Stomach smooth muscle (tissue), 2 donors: ENCODE measurements at regions not wholly inside any gene's neighbourhood (a gene's known extent, or its start where the extent isn't known, plus 50 kb on each side); places are given as distances from the start of the nearest gene placed in this dataset.

Experiments used
- H3K27ac ChIP-seq: one replicate; pipeline ENCODE4 v1.7.0; 2013; ENCODE audit warnings: mild to moderate bottlenecking, low read length, inconsistent platforms
- H3K27me3 ChIP-seq, 2 donors: one replicate each; pipeline ENCODE4 v1.7.0; 2013; ENCODE audit warnings: low read length in 2 of 2; ENCODE audit not compliant: insufficient read depth in 2 of 2, control insufficient read depth in 1 of 2
- H3K36me3 ChIP-seq, 2 donors: one replicate each; pipeline ENCODE4 v1.7.0; 2013; ENCODE audit warnings: low read length in 2 of 2; ENCODE audit not compliant: control insufficient read depth in 2 of 2, insufficient read depth in 2 of 2
- H3K4me1 ChIP-seq: one replicate; pipeline ENCODE4 v1.7.0; 2013; ENCODE audit warnings: low read length; ENCODE audit not compliant: control insufficient read depth, insufficient read depth
- H3K4me3 ChIP-seq, 2 donors: one replicate each; pipeline ENCODE4 v1.7.0; 2013; ENCODE audit warnings: low read length in 2 of 2
- H3K9ac ChIP-seq, 2 donors: one replicate each; pipeline ENCODE4 v1.7.0; 2013; ENCODE audit warnings: low read length in 2 of 2, mild to moderate bottlenecking in 1 of 2
- H3K9me3 ChIP-seq, 2 donors: one replicate each; pipeline ENCODE4 v1.7.0; 2013; ENCODE audit warnings: low read length in 2 of 2; ENCODE audit not compliant: control insufficient read depth in 2 of 2
- donor health status: healthy.
- donor health status: Pancreatic carcinoma.

DNA sequence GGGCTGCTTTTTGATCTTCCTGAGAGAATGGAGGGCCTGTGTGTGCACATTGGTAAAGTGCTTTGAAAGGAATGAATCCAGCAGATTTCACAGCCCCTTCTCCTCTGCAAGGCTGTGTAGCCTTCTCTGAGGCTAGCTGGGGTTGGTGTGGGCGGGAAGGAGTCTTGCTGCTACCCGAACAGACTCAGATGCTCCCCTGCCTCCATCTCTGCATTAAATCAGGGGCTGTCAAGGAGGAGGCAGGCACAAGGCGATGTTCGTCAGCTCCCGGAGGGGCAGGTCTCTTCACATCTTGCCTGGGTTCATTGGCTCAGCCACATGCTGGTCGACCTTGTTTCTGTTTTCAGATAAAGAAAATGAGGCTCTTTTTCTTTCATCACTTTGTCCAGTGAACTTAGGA lies 291.5 kb upstream of the SULF2 start:
- no peaks in the 10 kb centered on the region for H3K36me3 ChIP-seq
- H3K9me3 ChIP-seq = no peaks in the 10 kb centered on the region
- H3K4me1 ChIP-seq = no peaks in the 10 kb centered on the region
- peaks cover 0 to 4% of the 10 kb centered on the region in 2 donors for H3K27me3 ChIP-seq
- no peak overlapping the region for H3K27ac ChIP-seq
- H3K4me3 ChIP-seq = no peak overlapping the region
- H3K9ac ChIP-seq = no peak overlapping the region

DNA sequence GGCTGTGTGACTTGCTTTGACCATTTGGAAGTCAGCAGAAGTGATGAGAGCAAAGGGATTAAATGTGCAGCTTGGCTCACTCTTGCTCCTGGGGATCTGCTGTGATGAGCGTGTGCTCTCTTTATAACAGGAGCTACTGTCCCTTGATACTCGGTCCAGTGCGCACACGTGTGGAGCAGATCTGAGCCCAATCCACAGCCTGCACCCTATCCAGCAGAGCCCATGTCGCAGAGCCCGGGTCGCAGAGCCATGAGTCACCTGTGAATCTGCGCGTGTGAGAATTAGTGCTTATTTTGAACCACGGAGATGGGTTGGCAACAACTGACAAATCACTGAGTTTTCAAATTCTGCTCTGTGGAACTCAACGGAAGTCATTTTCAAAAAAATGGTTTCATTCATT lies 291.0 kb upstream of the SULF2 start:
- no peak overlapping the region for H3K4me3 ChIP-seq
- H3K9ac ChIP-seq = no peak overlapping the region
- H3K27me3 ChIP-seq = peaks cover 0 to 4% of the 10 kb centered on the region in 2 donors
- no peaks in the 10 kb centered on the region for H3K36me3 ChIP-seq
- no peaks in the 10 kb centered on the region for H3K9me3 ChIP-seq
- H3K27ac ChIP-seq = no peak overlapping the region
- H3K4me1 ChIP-seq = no peaks in the 10 kb centered on the region

DNA sequence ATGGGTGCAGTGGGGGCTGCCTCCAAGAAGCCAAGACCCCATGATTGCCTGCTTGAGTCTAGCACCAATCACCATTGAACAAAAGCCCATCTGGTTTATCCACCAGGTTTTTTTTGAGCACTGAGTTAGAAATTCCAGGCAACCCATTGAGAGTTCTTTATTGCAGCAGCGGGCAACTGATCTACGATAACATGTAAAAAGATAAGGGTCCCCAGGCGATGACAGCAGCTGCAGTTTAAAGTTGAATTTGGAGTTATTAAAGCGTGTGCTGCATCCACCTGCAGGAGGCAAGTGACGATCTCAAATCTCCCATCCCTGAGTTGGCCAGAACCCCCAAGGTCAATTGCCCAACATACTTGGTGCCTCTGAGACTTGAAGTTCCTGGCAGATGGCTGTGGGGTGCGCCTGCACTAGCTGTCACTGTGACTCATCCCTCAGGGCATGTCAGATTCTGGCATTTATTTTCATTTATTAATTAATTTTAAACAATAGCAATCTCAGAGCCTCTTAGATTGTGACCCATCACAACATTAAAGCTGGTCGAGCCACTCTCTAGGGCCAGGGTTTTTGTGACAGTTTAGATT lies 290.4 kb upstream of the SULF2 start:
- H3K27me3 ChIP-seq = peaks cover 0 to 4% of the 10 kb centered on the region in 2 donors
- no peaks in the 10 kb centered on the region for H3K36me3 ChIP-seq
- H3K4me1 ChIP-seq = no peaks in the 10 kb centered on the region
- no peak overlapping the region for H3K27ac ChIP-seq
- no peak overlapping the region for H3K9ac ChIP-seq
- no peaks in the 10 kb centered on the region for H3K9me3 ChIP-seq
- H3K4me3 ChIP-seq = no peak overlapping the region

DNA sequence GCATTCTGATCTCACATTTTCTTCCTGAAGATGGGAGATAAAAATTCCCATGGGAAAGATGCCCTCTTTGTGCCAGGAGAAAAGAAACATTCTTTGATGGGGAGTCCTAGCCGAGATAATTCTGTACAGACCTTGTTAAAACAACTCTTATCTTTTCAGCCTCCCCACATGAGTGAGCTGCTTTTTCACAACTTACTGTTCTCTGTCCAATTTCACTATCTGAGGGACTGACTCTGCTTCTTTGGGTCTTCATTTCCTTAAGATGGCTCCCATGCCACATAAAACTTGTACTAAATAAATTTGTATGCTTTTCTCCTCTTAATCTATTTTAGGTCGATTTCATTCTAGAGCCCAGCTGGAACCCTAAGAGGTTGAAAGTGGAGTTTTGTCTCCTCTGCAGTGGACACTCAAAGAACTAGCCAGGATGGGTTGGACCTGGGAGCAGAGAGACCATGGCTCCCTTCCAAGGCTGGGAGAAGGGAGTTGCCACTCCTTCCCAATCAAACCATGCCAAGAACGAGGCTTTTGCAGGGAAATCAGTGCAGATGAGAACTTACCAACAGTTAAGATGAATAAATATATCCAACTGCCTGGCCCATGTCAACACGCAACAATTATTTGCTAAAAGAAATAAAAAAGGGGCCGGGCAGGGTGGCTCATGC lies 285.8 kb upstream of the SULF2 start:
- H3K9ac ChIP-seq = no peak overlapping the region
- H3K36me3 ChIP-seq = no peaks in the 10 kb centered on the region
- no peaks in the 10 kb centered on the region for H3K4me1 ChIP-seq
- H3K4me3 ChIP-seq = no peak overlapping the region
- H3K27me3 ChIP-seq = no peaks in the 10 kb centered on the region
- no peak overlapping the region for H3K27ac ChIP-seq
- H3K9me3 ChIP-seq = no peaks in the 10 kb centered on the region

DNA sequence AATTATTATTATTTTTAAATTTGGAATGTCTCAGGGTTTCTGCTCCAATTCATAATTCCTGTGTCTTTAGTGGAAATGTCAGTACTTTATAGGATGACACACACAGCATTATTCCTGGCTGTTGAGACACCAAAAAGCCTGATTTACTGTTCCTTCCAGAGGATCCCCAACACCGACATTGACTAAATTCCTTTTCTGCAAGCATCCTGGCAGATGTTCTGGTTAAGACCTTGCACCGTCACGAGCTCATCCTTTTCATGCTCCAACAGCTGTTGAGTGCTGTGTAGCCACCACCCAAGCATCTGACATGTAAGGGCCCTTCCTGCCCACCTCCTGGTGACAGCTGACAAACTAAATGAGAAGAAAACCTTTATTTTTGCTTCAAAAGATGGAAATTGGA lies 284.3 kb upstream of the SULF2 start:
- Histone ChIP-seq H3K27me3 (no peaks in the 10 kb centered on the region), H3K27ac (no peak overlapping the region), H3K36me3 (no peaks in the 10 kb centered on the region), H3K9ac (no peak overlapping the region), H3K9me3 (no peaks in the 10 kb centered on the region), H3K4me3 (no peak overlapping the region), H3K4me1 (no peaks in the 10 kb centered on the region)

DNA sequence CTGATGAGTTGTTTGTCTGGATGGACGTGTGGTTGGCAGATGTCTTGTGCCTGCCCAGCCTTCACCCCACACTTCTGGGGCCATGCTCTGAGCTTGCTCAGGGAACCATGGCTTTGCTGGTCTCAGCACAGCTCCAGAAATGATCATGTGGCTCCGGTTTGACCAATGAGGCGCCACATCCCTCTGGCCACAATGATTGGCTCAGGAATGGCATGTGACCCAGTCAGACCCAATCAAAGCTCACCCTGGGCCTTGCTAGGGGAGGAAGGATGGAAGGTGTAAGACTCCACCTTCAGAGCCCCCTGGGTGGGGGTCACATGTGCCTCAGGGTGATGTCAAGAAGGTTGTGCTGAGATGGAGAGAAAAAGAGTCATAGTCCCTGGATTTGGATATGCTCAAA lies 281.6 kb upstream of the SULF2 start:
- no peak overlapping the region for H3K4me3 ChIP-seq
- no peaks in the 10 kb centered on the region for H3K9me3 ChIP-seq
- H3K9ac ChIP-seq = no peak overlapping the region
- no peaks in the 10 kb centered on the region for H3K27me3 ChIP-seq
- no peaks in the 10 kb centered on the region for H3K4me1 ChIP-seq
- H3K36me3 ChIP-seq = no peaks in the 10 kb centered on the region
- no peak overlapping the region for H3K27ac ChIP-seq

DNA sequence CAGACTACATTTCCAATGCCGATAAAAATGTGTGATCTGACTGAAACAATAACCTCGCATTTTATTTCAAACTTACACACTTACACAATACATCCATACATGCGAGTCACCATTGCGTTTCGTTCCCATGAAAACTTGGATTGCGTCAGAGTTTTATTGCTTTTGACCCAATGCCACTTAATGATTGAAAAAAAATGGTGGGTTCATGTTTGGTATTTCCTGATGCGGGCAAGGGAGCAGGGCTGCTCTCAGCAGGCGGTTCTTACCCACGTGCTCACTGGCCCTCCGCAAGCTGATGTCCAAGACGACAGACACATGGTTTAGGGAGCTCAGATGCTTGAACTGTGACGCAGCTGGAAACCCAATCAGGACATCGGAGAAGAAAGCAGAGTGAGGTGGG lies 281.0 kb upstream of the SULF2 start:
- Histone ChIP-seq H3K9ac (no peak overlapping the region), H3K9me3 (no peaks in the 10 kb centered on the region), H3K27me3 (no peaks in the 10 kb centered on the region), H3K4me3 (no peak overlapping the region), H3K27ac (no peak overlapping the region), H3K4me1 (no peaks in the 10 kb centered on the region), H3K36me3 (no peaks in the 10 kb centered on the region)

DNA sequence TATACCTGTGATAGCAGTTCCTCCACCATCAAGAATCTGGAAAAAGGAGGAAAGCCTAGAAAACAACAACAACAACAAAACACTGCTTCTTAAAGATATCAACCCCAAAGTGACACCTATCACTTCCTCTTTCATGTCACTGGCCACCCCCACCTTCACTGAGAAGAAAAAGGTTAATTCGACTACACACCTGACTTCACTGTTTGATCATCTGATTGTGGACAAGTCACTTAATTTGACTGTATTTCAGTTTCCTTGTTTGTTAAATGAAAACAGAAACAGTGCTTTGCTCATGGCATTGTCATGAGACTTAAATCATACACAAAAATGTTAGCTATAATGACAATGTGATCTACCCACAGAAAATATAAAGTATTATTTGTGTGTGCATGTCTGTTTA lies 280.6 kb upstream of the SULF2 start:
- H3K36me3 ChIP-seq = no peaks in the 10 kb centered on the region
- no peaks in the 10 kb centered on the region for H3K4me1 ChIP-seq
- H3K4me3 ChIP-seq = no peak overlapping the region
- no peaks in the 10 kb centered on the region for H3K27me3 ChIP-seq
- H3K9ac ChIP-seq = no peak overlapping the region
- H3K27ac ChIP-seq = no peak overlapping the region
- no peaks in the 10 kb centered on the region for H3K9me3 ChIP-seq

DNA sequence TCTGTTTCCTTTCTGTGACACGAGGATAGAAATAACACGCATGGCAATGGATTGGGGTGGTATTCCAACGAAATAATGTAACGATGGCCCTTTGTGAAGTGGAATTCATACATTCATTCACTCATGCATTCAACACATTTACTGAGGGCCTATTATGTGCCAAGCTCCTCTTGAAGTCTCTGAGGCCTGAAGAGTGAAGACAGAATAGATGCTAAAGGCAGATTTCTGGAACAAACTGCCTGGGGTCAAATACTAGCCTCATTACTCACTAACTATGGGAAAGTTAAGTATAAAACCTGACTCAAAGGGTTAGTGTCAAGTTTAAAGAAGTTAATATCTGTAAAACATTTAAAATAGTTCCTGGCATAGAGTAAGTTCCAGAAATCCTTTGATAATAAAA lies 279.6 kb upstream of the SULF2 start:
- Histone ChIP-seq H3K27me3 (no peaks in the 10 kb centered on the region), H3K9ac (no peak overlapping the region), H3K9me3 (no peaks in the 10 kb centered on the region), H3K27ac (no peak overlapping the region), H3K36me3 (no peaks in the 10 kb centered on the region), H3K4me1 (no peaks in the 10 kb centered on the region), H3K4me3 (no peak overlapping the region)

DNA sequence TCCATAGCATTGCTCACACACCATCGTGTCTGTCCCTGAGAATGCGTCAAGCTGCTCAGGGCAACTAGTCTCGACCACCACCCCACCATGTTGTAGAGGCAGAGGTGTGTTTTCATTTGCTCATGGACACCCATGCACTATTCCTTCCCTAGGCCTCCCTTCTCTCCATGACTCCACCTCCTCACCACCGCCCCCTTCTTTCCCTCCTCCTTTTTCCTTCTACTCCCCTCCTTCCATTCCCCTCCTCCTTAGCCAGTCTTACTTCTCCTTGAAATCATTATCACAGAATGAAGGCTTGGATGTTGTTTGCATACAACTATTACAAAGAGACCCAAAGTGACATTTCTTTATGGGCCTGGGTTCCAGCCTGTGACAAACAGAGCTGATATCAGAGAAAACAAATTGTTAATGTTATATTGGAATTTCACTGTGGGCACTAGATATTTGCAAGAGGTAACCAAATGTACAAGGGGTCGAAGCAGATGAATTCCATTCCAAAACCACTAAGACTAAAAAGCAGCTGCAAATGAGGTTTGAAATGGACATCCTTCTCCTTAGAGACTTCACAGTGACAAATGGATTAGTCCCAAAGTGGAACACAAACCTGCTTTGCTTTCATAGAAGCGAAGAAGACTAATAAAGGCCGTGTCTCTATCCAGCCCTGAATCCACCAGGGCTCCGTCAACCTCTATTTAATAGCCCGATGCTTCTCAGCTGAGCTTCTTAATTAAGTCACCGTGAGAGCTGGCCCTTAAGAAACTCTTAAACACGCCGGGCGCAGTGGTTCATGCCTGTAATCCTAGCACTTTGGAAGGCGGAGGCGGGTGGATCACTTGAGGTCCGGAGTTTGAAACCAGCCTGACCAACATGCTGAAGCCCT lies 275.8 kb upstream of the SULF2 start:
- Histone ChIP-seq H3K4me3 (no peak overlapping the region), H3K9ac (no peak overlapping the region), H3K27ac (no peak overlapping the region), H3K36me3 (no peaks in the 10 kb centered on the region), H3K4me1 (no peaks in the 10 kb centered on the region), H3K27me3 (no peaks in the 10 kb centered on the region), H3K9me3 (no peaks in the 10 kb centered on the region)
